A549 (cell line): ENCODE measurements at regions not wholly inside any gene's neighbourhood (a gene's known extent, or its start where the extent isn't known, plus 50 kb on each side); places are given as distances from the start of the nearest gene placed in this dataset.

Experiments used
- ATAC-seq, 2 experiments: fragments of 200-7000 bp in 1 of 2; fragments of >200 bp in 1 of 2; cut with Nextera tagmentation in 1 of 2; cut with Tn5 transposase in 1 of 2; 3 replicates each; pipeline versions ENCODE4 v1.8.0 to v1.9.1; 2018 to 2020; ENCODE audit warnings: mild to moderate bottlenecking in 1 of 2, moderate library complexity in 1 of 2
- CTCF ChIA-PET: fragments of 300-600 bp; sonication (Branson Sonifier 250); formaldehyde crosslinking; extraction: SDS; loops from one replicate; lab custom pipeline; 2021; ENCODE audit warnings: antibody characterized with exemption, inconsistent platforms; lab: Yijun Ruan, JAX
- POLR2A ChIA-PET: fragments of 350-600 bp; formaldehyde crosslinking; extraction: SDS; loops from one replicate; lab custom pipeline; 2021; ENCODE audit warnings: antibody characterized with exemption, inconsistent platforms; lab: Yijun Ruan, JAX
- DNase-seq, 2 experiments: peaks; one replicate each; pipeline versions ENCODE4 v3.0.0 to v3.0.0-alpha.2; 2011 to 2016; ENCODE audit warnings: low read depth in 1 of 2, low spot score in 1 of 2
- FAIRE-seq: peaks from 2 replicates; lab custom pipeline; 2011; peaks lifted over from hg19 to GRCh38; lab: Jason Lieb, UNC
- H3K27ac ChIP-seq, 2 experiments: fragments of >200 bp; sonication (Bioruptor Twin); formaldehyde crosslinking; 3 replicates each; pipeline ENCODE4 v1.5.1; 2016 to 2017
- H3K4me1 ChIP-seq: fragments of >200 bp; sonication (Bioruptor Twin); formaldehyde crosslinking; 3 replicates; pipeline ENCODE4 v1.6.1; 2016
- H3K4me2 ChIP-seq: fragments of >200 bp; sonication (Bioruptor Twin); formaldehyde crosslinking; 3 replicates; pipeline ENCODE4 v1.6.1; 2016
- H3K4me3 ChIP-seq: fragments of >200 bp; sonication (Bioruptor Twin); formaldehyde crosslinking; 3 replicates; pipeline ENCODE4 v1.5.1; 2016
- H3K9me3 ChIP-seq: fragments of >200 bp; sonication (Bioruptor Twin); formaldehyde crosslinking; 3 replicates; pipeline ENCODE4 v1.6.1; 2016
- CBX2 ChIP-seq: fragments of 200-600 bp; sonication (generic); IDR thresholded peaks from 2 replicates; pipeline ENCODE4 v1.6.1; 2016; ENCODE audit warnings: low read depth, mild to moderate bottlenecking, borderline replicate concordance
- CEBPB ChIP-seq, 2 experiments: fragments of >200 bp in 1 of 2; sonication (Bioruptor Twin) in 1 of 2; formaldehyde crosslinking in 1 of 2; IDR thresholded peaks; 2 replicates each; pipeline ENCODE4 v1.6.1; 2012 to 2016
- CHD2 ChIP-seq: fragments of 150-350 bp; IDR thresholded peaks from 2 replicates; pipeline ENCODE4 v1.6.1; 2014; ENCODE audit warnings: low read length; ENCODE audit not compliant: partially characterized antibody
- CHD4 ChIP-seq: fragments of 200-600 bp; sonication (generic); IDR thresholded peaks from 2 replicates; pipeline ENCODE4 v1.6.1; 2016; ENCODE audit warnings: antibody characterized with exemption, mild to moderate bottlenecking, borderline replicate concordance
- EHMT2 ChIP-seq: fragments of 200-600 bp; sonication (generic); IDR thresholded peaks from 2 replicates; pipeline ENCODE4 v1.6.1; 2016; ENCODE audit warnings: antibody characterized with exemption, low read depth, mild to moderate bottlenecking, moderate library complexity
- FOSB ChIP-seq: fragments of 250-450 bp; sonication (Bioruptor Pico); IDR thresholded peaks from 2 replicates; pipeline ENCODE4 v1.5.0; 2020; ENCODE audit warnings: mild to moderate bottlenecking, moderate library complexity
- HOXB5 ChIP-seq: fragments of 250-450 bp; sonication (Bioruptor Pico); IDR thresholded peaks from 2 replicates; pipeline ENCODE4 v1.5.0; 2020; ENCODE audit warnings: mild to moderate bottlenecking, moderate library complexity
- JUN ChIP-seq, 2 experiments: fragments of >200 bp; sonication (Bioruptor Twin); formaldehyde crosslinking; IDR thresholded peaks; 2 replicates in 1 of 2; 3 replicates in 1 of 2; pipeline ENCODE4 v1.6.1; 2016 to 2017
- JUNB ChIP-seq: fragments of >200 bp; sonication (Bioruptor Twin); formaldehyde crosslinking; IDR thresholded peaks from 2 replicates; pipeline ENCODE4 v1.6.1; 2016
- KDM1A ChIP-seq: fragments of 200-600 bp; sonication (generic); IDR thresholded peaks from 2 replicates; pipeline ENCODE4 v1.6.1; 2016; ENCODE audit warnings: low read depth, mild to moderate bottlenecking
- MYC ChIP-seq: IDR thresholded peaks from 2 replicates; pipeline ENCODE4 v1.6.1; 2012; ENCODE audit warnings: mild to moderate bottlenecking, inconsistent platforms, low read length, improper control_type of control experiment, borderline replicate concordance
- RAD21 ChIP-seq, 2 experiments: fragments of >200 bp in 1 of 2; sonication (Bioruptor Twin) in 1 of 2; formaldehyde crosslinking in 1 of 2; IDR thresholded peaks in 1 of 2; conservative IDR thresholded peaks in 1 of 2; 2 replicates in 1 of 2; 3 replicates in 1 of 2; pipeline ENCODE4 v1.6.1; 2012 to 2018; ENCODE audit warnings: inconsistent platforms in 1 of 2
- RCOR1 ChIP-seq: fragments of 150-350 bp; IDR thresholded peaks from 2 replicates; pipeline ENCODE4 v1.6.1; 2014; ENCODE audit warnings: antibody characterized with exemption, low read length, low read depth
- ZC3H11A ChIP-seq: fragments of 450-650 bp; IDR thresholded peaks from 2 replicates; pipeline ENCODE4 v1.6.1; 2014; ENCODE audit warnings: antibody characterized with exemption, mild to moderate bottlenecking
- ZSCAN20 ChIP-seq: fragments of 250-450 bp; sonication (Bioruptor Pico); IDR thresholded peaks from 2 replicates; pipeline ENCODE4 v1.8.0; 2022; ENCODE audit warnings: mild to moderate bottlenecking, moderate library complexity
- WGBS: methylation state at CpG from one replicate; pipeline ENCODE4 v1.1.6; 2017; ENCODE audit errors: missing lambda C conversion rate; 5-methylcytosine and 5-hydroxymethylcytosine counted together
- TF ChIP-seq, protein P1 (sequence below): fragments of 200-600 bp; sonication (generic); IDR thresholded peaks from 2 replicates; pipeline ENCODE4 v1.6.1; 2016; ENCODE audit warnings: antibody characterized with exemption, mild to moderate bottlenecking, moderate library complexity
- TF ChIP-seq, protein P2 (sequence below): fragments of >200 bp; sonication (Bioruptor Twin); formaldehyde crosslinking; IDR thresholded peaks from 3 replicates; pipeline ENCODE4 v1.5.1; 2016
- TF ChIP-seq, protein P3 (sequence below): fragments of 250-450 bp; sonication (Bioruptor Pico); IDR thresholded peaks from 2 replicates; pipeline ENCODE4 v1.5.0; 2020; ENCODE audit warnings: low read depth, mild to moderate bottlenecking, moderate library complexity
- TF ChIP-seq, protein P4 (sequence below): fragments of >200 bp; sonication (Bioruptor Twin); formaldehyde crosslinking; IDR thresholded peaks from 2 replicates; pipeline ENCODE4 v1.6.1; 2016

DNA sequence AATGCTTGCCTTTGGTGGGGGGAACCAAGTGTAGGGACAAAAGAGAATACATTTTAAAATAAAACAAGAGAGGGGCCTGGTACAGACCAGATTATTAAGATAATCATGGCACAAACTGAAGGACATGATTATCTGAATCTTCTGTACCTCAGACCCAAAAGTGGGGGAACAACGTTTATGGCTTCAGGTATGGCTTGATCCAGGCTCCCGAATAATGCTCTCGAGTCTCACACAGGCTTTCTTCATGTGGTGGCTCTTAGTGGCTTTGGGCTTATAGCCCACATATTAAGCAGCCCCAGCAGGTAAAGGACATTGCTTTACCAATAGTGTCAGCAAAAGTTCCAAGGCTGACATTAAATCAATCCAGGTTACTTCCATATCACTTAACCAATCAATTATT lies 106.8 kb upstream of the FOXK1 start (continued):
- TF ChIP-seq, protein P1, sequence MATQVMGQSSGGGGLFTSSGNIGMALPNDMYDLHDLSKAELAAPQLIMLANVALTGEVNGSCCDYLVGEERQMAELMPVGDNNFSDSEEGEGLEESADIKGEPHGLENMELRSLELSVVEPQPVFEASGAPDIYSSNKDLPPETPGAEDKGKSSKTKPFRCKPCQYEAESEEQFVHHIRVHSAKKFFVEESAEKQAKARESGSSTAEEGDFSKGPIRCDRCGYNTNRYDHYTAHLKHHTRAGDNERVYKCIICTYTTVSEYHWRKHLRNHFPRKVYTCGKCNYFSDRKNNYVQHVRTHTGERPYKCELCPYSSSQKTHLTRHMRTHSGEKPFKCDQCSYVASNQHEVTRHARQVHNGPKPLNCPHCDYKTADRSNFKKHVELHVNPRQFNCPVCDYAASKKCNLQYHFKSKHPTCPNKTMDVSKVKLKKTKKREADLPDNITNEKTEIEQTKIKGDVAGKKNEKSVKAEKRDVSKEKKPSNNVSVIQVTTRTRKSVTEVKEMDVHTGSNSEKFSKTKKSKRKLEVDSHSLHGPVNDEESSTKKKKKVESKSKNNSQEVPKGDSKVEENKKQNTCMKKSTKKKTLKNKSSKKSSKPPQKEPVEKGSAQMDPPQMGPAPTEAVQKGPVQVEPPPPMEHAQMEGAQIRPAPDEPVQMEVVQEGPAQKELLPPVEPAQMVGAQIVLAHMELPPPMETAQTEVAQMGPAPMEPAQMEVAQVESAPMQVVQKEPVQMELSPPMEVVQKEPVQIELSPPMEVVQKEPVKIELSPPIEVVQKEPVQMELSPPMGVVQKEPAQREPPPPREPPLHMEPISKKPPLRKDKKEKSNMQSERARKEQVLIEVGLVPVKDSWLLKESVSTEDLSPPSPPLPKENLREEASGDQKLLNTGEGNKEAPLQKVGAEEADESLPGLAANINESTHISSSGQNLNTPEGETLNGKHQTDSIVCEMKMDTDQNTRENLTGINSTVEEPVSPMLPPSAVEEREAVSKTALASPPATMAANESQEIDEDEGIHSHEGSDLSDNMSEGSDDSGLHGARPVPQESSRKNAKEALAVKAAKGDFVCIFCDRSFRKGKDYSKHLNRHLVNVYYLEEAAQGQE: no peak

DNA sequence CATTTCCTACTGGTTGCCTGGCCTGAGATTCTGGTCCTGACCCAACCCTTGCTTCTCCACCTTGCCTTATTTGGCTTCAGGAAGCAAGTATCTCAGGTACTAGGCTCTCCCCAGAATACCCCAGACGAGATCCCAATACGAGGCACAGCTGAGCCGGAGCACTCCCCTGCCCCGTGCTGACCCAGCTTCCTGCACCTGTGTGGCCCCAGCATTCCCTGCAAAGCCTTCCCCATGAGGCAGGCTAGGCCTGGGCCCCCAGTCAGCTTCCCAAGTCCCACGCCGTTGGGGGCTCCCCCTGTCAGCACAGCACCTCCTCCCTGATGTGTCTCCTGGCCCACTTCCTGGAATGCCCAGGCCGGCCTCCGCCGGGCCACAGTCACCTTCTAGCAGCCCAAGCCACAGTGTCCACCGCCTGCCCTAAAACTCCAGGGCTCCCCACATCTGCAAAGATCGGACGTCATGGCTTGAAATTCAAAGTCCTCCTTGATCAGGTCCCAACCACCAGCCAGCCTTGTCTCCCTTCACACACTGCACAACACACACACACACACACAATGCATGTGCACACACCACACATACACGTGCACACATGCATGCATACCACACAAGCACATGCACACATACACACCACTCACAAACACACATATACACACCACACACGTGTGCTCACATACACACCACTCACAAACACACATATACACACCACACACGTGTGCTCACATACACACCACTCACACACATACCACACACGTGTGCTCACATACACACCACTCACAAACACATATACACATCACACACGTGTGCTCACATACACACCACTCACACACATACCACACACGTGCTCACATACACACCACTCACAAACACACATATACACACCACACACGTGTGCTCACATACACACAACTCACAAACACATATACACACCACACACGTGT lies 78.9 kb upstream of the FOXK1 start:
- H3K4me3 ChIP-seq: no peak overlapping the region
- 54% methylated on average over 19 of the region's 20 CpGs for WGBS
- TF ChIP-seq, protein P2, sequence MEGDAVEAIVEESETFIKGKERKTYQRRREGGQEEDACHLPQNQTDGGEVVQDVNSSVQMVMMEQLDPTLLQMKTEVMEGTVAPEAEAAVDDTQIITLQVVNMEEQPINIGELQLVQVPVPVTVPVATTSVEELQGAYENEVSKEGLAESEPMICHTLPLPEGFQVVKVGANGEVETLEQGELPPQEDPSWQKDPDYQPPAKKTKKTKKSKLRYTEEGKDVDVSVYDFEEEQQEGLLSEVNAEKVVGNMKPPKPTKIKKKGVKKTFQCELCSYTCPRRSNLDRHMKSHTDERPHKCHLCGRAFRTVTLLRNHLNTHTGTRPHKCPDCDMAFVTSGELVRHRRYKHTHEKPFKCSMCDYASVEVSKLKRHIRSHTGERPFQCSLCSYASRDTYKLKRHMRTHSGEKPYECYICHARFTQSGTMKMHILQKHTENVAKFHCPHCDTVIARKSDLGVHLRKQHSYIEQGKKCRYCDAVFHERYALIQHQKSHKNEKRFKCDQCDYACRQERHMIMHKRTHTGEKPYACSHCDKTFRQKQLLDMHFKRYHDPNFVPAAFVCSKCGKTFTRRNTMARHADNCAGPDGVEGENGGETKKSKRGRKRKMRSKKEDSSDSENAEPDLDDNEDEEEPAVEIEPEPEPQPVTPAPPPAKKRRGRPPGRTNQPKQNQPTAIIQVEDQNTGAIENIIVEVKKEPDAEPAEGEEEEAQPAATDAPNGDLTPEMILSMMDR: no peak
- TF ChIP-seq CBX2 (no peak), RCOR1 (no peak), ZC3H11A (no peak), CHD4 (no peak), MYC (no peak), FOSB (CRISPR knock-in tag) (no peak), CHD2 (no peak), KDM1A (no peak), CEBPB (IDR thresholded peaks at IDR 0.05) (no peak), RAD21 (conservative IDR thresholded peaks at IDR 0.05 in 1 of 2, IDR thresholded peaks at IDR 0.05 in 1 of 2) (no peak), JUN (IDR thresholded peaks at IDR 0.05) (no peak)
- TF ChIP-seq, protein P3, sequence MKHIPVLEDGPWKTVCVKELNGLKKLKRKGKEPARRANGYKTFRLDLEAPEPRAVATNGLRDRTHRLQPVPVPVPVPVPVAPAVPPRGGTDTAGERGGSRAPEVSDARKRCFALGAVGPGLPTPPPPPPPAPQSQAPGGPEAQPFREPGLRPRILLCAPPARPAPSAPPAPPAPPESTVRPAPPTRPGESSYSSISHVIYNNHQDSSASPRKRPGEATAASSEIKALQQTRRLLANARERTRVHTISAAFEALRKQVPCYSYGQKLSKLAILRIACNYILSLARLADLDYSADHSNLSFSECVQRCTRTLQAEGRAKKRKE (CRISPR knock-in tag): no peak
- FAIRE-seq (no peak), DNase-seq (no peak), ATAC-seq (no peak)
- CTCF ChIA-PET: no interaction called here
- H3K4me1 ChIP-seq: no peaks in the 10 kb centered on the region
- H3K9me3 ChIP-seq: no peaks in the 10 kb centered on the region
- H3K4me2 ChIP-seq: no peak overlapping the region
- POLR2A ChIA-PET: no interaction called here
- no peak overlapping the region for H3K27ac ChIP-seq

DNA sequence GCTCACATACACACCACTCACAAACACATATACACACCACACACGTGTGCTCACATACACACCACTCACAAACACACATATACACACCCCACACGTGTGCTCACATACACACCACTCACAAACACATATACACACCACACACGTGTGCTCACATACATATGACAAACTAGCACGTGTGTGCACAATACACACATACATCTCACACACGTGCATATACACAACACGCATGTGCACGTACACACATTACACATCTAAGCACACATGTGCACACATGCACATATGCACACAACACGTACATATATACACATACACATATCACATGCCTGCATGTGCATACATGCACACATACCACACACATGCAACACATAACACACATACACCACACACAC lies 78.3 kb upstream of the FOXK1 start:
- ChIA-PET POLR2A (no interaction called here), CTCF (no interaction called here)
- ATAC-seq (no peak), FAIRE-seq (no peak), DNase-seq (no peak)
- WGBS: 60% methylated on average over 8 of the region's 8 CpGs
- no peaks in the 10 kb centered on the region for H3K9me3 ChIP-seq
- TF ChIP-seq ZSCAN20 (CRISPR knock-in tag): no peak
- TF ChIP-seq HOXB5: no peak
- no peak for TF ChIP-seq JUNB
- TF ChIP-seq, protein P4, sequence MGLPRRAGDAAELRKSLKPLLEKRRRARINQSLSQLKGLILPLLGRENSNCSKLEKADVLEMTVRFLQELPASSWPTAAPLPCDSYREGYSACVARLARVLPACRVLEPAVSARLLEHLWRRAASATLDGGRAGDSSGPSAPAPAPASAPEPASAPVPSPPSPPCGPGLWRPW: no peak
- TF ChIP-seq EHMT2: no peak
- no peak overlapping the region for H3K27ac ChIP-seq
- no peak overlapping the region for H3K4me2 ChIP-seq
- no peak overlapping the region for H3K4me3 ChIP-seq
- H3K4me1 ChIP-seq: no peaks in the 10 kb centered on the region
